ENCODE measurements at regions not wholly inside any gene's neighbourhood (a gene's known extent, or its start where the extent isn't known, plus 50 kb on each side); places are given as distances from the start of the nearest gene placed in this dataset.

DNA sequence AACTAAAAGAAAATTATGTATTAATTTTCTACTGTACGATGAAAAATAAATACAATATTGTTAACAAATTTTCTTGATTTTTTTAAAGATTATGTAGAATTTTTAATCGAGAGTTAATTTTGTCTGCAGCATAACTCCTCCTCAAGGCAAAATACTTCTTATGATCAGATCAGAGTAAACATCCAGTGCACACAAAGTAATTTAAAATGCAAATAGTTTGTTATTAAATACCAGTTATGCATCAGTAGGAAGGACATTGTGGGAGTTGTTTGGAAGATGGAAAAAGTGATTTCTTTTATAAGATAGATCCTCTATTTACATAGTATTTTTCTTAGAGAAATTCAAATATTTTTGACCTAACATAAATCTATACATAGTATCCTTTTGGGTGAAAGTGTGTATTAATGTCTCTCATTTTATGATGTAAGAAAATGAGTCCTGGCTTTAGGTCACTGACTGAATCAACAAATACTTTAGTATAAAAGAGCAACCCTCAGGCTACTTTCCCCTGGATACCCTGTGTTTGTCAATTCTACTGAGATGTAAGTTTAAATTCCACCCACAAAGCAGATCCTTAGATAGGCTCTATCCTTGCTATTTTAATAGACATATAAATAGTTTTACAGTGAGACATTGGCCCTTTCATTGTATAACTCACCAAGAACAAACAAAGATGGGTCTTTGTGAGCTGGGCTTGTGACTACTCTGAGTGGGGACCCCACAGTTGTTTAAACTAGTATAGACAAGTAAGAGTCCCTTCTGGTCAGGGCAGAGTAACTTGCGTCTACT is 1133.7 kb downstream of the GATA3 start:
- Histone ChIP-seq H3K27me3 (no peaks in the 10 kb centered on the region), H3K36me3 (no peaks in the 10 kb centered on the region), H3K9me3 (no peaks in the 10 kb centered on the region), H3K4me3 (no peak overlapping the region), H3K27ac (no peak overlapping the region), H3K4me1 (no peaks in the 10 kb centered on the region)
- DNase-seq: no peak
- TF ChIP-seq, protein P1, sequence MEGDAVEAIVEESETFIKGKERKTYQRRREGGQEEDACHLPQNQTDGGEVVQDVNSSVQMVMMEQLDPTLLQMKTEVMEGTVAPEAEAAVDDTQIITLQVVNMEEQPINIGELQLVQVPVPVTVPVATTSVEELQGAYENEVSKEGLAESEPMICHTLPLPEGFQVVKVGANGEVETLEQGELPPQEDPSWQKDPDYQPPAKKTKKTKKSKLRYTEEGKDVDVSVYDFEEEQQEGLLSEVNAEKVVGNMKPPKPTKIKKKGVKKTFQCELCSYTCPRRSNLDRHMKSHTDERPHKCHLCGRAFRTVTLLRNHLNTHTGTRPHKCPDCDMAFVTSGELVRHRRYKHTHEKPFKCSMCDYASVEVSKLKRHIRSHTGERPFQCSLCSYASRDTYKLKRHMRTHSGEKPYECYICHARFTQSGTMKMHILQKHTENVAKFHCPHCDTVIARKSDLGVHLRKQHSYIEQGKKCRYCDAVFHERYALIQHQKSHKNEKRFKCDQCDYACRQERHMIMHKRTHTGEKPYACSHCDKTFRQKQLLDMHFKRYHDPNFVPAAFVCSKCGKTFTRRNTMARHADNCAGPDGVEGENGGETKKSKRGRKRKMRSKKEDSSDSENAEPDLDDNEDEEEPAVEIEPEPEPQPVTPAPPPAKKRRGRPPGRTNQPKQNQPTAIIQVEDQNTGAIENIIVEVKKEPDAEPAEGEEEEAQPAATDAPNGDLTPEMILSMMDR (IDR thresholded peaks at IDR 0.05): no peak
- intact Hi-C loops (cut with DNase I; ENCODE audit: low total_unique reads): no loop called here

DNA sequence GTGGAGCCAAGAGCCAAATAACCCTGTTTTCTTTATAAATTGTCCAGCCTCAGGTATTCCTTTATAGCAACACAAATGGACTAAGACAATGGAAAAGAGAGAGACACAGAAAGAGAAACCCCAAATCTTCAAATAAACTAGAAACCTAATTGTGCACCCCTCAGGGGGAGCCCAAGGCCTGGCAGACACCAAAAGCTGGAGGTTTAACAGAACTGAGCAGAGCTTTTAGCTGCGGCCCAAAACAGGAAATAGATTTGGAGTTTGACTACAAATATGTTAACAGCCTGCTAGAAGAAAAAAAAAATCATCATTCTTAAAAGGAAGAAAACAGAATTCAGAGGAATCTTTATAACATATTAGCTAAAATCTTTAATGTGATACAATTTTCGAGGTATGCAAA is 1135.0 kb downstream of the GATA3 start:
- Histone ChIP-seq H3K36me3 (no peaks in the 10 kb centered on the region), H3K27ac (no peak overlapping the region), H3K4me1 (no peaks in the 10 kb centered on the region), H3K9me3 (no peaks in the 10 kb centered on the region), H3K27me3 (no peaks in the 10 kb centered on the region), H3K4me3 (no peak overlapping the region)
- TF ChIP-seq, protein P1 (IDR thresholded peaks at IDR 0.05): no peak
- DNase-seq: no peak
- intact Hi-C loops (cut with DNase I; ENCODE audit: low total_unique reads): no loop called here

DNA sequence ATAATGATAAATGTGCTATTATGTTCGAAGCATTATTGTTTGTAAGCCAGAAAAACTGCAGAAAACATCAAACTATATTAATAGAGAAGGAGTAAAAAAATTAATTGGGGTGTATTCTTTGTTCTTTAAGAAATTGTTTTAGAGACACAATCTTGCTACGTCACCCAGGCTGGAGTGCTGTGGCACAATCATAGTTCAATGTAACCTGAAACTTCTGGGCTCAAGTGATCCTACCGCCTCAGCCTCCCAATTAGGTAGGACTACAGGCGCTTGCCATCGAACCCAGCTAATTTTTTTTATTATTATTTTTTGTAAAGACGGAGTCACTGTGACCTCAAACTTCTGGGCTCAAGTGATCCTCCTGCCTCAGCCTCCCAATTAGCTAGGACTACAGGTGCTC is 1138.6 kb downstream of the GATA3 start:
- H3K9me3 ChIP-seq: no peaks in the 10 kb centered on the region
- H3K27me3 ChIP-seq: no peaks in the 10 kb centered on the region
- H3K27ac ChIP-seq: no peak overlapping the region
- H3K36me3 ChIP-seq: no peaks in the 10 kb centered on the region
- no peaks in the 10 kb centered on the region for H3K4me1 ChIP-seq
- no peak overlapping the region for H3K4me3 ChIP-seq
- intact Hi-C loops (cut with DNase I; ENCODE audit: low total_unique reads): no loop called here
- no peak for DNase-seq
- TF ChIP-seq, protein P1 (IDR thresholded peaks at IDR 0.05): no peak

DNA sequence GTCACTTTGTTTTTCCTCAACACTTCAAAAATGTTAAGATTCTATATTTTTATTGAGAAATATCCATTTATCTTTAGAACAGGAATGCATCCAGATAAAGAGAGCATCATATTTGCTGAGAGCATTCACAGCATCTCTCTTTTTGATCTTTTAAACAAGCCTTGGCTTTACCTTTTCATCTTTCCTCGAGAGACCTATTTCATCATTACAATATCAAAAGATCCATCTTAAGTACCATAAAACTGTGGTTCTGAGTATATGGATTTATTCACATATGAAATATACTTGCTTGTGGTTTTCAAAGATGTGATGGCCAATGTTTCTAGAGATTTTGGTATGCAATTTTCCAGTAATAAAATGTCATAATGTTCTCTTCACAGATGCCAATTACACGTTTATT is 1140.9 kb downstream of the GATA3 start:
- intact Hi-C loops (cut with DNase I; ENCODE audit: low total_unique reads): no loop called here
- Histone ChIP-seq H3K27ac (no peak overlapping the region), H3K4me3 (no peak overlapping the region), H3K36me3 (no peaks in the 10 kb centered on the region), H3K9me3 (no peaks in the 10 kb centered on the region), H3K27me3 (peaks cover 0 to 3% of the 10 kb centered on the region in 2 donors), H3K4me1 (no peaks in the 10 kb centered on the region)
- TF ChIP-seq, protein P1 (IDR thresholded peaks at IDR 0.05): no peak
- no peak for DNase-seq

DNA sequence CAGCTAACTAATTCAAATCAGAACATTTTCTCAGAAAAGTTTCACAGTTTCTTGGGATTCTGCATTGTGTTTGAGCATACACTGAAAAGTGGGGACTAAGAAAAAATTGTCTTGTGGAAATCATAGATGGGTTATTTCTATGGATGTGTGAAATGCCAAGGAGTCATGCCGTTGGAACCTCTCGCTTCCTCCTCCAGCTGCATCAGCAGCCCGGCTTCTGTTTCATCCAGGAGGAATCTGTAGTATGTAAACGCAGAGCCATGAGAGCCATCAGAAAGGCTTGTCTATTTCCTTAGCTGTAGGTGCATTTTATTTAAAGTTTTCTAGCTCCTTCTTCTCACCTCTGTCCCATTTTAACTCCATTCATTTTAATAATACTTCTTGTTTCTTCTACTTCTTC is 1144.1 kb downstream of the GATA3 start:
- no peak for DNase-seq
- Histone ChIP-seq H3K27me3 (peaks cover 0 to 6% of the 10 kb centered on the region in 2 donors), H3K4me3 (no peak overlapping the region), H3K9me3 (no peaks in the 10 kb centered on the region), H3K27ac (no peak overlapping the region), H3K4me1 (no peaks in the 10 kb centered on the region), H3K36me3 (no peaks in the 10 kb centered on the region)
- intact Hi-C loops (cut with DNase I; ENCODE audit: low total_unique reads): no loop called here
- TF ChIP-seq, protein P1 (IDR thresholded peaks at IDR 0.05): no peak

Measured in tibial artery (tissue), 4 donors.